ENCODE measurements at regions not wholly inside any gene's neighbourhood (a gene's known extent, or its start where the extent isn't known, plus 50 kb on each side); places are given as distances from the start of the nearest gene placed in this dataset.

DNA sequence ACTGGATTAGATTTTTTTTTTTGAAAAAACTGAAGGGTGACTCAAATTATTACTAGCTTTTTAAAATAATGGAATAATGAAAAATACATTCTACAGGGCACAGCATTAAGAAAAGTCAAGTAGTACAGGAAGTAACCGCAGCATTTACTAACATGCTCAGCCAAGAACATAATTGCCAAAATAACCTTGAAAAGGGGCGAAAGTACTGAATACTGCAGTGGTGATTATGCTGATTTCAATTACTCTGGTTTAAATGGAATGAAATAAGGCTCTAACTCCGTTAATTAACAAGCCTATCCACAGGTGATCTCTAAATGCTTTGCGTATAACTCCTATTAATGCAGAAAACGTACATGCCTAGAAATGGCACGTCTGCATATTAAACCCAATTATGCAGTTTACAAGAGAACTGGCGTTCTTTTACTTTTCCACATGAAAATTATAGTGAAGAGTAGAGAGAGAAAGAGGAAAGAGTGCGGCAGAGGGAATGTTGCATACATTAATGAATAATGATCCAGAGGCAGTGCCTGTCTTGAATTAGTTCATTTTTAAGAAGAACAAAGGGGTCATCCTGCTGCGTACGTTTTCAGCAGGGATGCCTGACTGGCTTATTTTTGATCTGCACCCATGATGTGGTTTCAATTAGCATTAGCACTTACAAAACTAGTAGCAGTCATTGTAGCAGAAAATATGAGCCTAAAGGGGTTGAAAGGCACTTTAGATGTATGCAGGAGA lies 612.4 kb downstream of the NYAP2 start (continued):
- TF ChIP-seq, protein P1, sequence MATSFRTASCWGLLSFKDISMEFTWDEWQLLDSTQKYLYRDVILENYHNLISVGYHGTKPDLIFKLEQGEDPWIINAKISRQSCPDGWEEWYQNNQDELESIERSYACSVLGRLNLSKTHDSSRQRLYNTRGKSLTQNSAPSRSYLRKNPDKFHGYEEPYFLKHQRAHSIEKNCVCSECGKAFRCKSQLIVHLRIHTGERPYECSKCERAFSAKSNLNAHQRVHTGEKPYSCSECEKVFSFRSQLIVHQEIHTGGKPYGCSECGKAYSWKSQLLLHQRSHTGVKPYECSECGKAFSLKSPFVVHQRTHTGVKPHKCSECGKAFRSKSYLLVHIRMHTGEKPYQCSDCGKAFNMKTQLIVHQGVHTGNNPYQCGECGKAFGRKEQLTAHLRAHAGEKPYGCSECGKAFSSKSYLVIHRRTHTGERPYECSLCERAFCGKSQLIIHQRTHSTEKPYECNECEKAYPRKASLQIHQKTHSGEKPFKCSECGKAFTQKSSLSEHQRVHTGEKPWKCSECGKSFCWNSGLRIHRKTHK (tag by site-specific recombination; IDR thresholded peaks at IDR 0.05), result no peak
- TF ChIP-seq ZNF701 (tag by site-specific recombination; IDR thresholded peaks at IDR 0.05) (no peak), PRDM2 (tag by site-specific recombination; IDR thresholded peaks at IDR 0.05; ENCODE audit: borderline replicate concordance) (no peak), ZNF211 (tag by site-specific recombination; IDR thresholded peaks at IDR 0.05; ENCODE audit: low read depth) (no peak), ZNF274 (IDR thresholded peaks at IDR 0.05; ENCODE audit: low read length) (no peak), ZNF274 (tag by site-specific recombination; IDR thresholded peaks at IDR 0.05; ENCODE audit: borderline replicate concordance) (no peak), ZNF600 (tag by site-specific recombination; IDR thresholded peaks at IDR 0.05) (no peak)

DNA sequence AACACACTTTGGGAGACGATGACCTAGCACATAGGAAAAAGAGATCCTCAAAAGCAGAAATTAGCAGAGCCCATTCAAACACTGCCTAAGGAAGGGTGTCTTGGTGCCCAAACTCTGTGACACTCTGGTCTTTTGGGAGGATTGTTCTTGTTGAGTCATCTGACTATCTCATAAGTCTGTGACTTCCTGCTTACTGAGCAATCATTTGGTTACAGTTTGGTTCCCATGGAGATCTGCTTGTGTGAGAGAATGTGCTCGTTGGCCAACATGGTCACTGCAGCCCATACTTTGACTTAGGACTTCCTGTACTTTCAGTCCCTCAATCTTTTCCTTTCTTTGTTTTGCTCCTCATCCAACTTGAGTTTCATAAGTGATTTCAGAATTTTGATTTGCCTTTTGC lies 602.9 kb downstream of the NYAP2 start:
- Histone ChIP-seq H3K4me3 (ENCODE audit: low read depth, low read length) (no peak overlapping the region), H3K4me1 (ENCODE audit: control insufficient read depth, insufficient read depth, low read length) (no peaks in the 10 kb centered on the region), H3K9me3 (ENCODE audit: control insufficient read depth, insufficient read depth, low read depth, low read length) (no peaks in the 10 kb centered on the region), H3K36me3 (ENCODE audit: control insufficient read depth in 2 of 2, insufficient read depth in 1 of 2, low read length in 2 of 2) (no peaks in the 10 kb centered on the region), H3K27ac (ENCODE audit: extremely low read depth, low read depth, low read length) (no peak overlapping the region)
- ChIA-PET CTCF (no interaction called here), POLR2A (no interaction called here)
- TF ChIP-seq, protein P2, sequence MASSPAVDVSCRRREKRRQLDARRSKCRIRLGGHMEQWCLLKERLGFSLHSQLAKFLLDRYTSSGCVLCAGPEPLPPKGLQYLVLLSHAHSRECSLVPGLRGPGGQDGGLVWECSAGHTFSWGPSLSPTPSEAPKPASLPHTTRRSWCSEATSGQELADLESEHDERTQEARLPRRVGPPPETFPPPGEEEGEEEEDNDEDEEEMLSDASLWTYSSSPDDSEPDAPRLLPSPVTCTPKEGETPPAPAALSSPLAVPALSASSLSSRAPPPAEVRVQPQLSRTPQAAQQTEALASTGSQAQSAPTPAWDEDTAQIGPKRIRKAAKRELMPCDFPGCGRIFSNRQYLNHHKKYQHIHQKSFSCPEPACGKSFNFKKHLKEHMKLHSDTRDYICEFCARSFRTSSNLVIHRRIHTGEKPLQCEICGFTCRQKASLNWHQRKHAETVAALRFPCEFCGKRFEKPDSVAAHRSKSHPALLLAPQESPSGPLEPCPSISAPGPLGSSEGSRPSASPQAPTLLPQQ (tag by site-specific recombination; IDR thresholded peaks at IDR 0.05), result no peak
- TF ChIP-seq MZF1 (tag by site-specific recombination; IDR thresholded peaks at IDR 0.05; ENCODE audit: borderline replicate concordance), result no peak
- no peak for TF ChIP-seq ZNF585B (tag by site-specific recombination; IDR thresholded peaks at IDR 0.05)
- no peak for TF ChIP-seq ZBTB11 (tag by site-specific recombination; conservative IDR thresholded peaks at IDR 0.05; ENCODE audit: low read depth)
- no peak for TF ChIP-seq ZNF175 (tag by site-specific recombination; IDR thresholded peaks at IDR 0.05)
- no peak for TF ChIP-seq KLF10 (tag by site-specific recombination; IDR thresholded peaks at IDR 0.05)
